Omental fat pad (tissue), 3 donors: ENCODE measurements at regions not wholly inside any gene's neighbourhood (a gene's known extent, or its start where the extent isn't known, plus 50 kb on each side); places are given as distances from the start of the nearest gene placed in this dataset.
A peak's percentile ranks its signal among the peaks of the same experiment; 100 is the strongest.

Experiments used
- ATAC-seq: fragments of 150-250 bp; one replicate; pipeline ENCODE4 v1.9.1; 2016; ENCODE audit warnings: mild to moderate bottlenecking, moderate library complexity; ENCODE audit not compliant: low FRiP score
- DNase-seq: peaks from one replicate; pipeline ENCODE4 v3.0.0-alpha.2; 2019; ENCODE audit warnings: low spot score
- TF ChIP-seq, protein P1 (sequence below), 3 donors: fragments of 450-650 bp; IDR thresholded peaks; one replicate each; pipeline ENCODE4 v1.5.1; 2016 to 2017; ENCODE audit warnings: antibody characterized with exemption in 3 of 3, mild to moderate bottlenecking in 3 of 3, moderate library complexity in 2 of 3

DNA sequence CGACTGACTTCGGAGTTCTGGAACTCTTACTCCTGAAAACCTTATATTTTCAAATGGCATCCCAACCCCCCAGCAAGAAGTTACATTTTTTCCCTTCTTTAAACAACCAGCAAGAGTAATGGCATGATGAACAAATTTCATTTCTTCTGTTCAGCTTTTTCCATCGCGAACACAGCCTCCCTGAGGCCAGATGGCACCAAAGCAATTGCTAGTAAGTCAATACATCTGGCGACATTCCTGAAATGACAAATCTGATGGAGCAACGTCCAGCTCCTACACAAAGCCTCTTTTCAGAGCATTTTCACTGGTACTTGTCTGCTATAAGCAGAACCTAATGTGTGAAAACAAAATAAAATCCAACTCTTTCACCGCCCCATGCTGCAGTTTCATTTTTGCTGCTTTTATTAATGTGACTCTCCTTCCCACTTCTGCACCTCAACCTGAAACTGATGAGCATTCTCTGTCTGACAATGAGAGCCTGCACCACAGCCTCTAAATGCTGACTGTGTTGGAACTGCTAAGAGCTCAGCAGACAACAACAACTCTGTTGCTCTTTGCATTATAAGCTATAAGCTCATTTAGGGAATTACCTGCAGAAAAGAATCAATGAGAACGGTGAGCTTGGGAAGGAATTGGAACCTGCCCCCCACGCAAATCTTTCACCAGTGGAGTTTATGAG, 229.8 kb downstream of the FGFR2 start:
- TF ChIP-seq, protein P1, sequence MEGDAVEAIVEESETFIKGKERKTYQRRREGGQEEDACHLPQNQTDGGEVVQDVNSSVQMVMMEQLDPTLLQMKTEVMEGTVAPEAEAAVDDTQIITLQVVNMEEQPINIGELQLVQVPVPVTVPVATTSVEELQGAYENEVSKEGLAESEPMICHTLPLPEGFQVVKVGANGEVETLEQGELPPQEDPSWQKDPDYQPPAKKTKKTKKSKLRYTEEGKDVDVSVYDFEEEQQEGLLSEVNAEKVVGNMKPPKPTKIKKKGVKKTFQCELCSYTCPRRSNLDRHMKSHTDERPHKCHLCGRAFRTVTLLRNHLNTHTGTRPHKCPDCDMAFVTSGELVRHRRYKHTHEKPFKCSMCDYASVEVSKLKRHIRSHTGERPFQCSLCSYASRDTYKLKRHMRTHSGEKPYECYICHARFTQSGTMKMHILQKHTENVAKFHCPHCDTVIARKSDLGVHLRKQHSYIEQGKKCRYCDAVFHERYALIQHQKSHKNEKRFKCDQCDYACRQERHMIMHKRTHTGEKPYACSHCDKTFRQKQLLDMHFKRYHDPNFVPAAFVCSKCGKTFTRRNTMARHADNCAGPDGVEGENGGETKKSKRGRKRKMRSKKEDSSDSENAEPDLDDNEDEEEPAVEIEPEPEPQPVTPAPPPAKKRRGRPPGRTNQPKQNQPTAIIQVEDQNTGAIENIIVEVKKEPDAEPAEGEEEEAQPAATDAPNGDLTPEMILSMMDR (IDR thresholded peaks at IDR 0.05): no peak
- no peak for ATAC-seq
- no peak for DNase-seq

- TF ChIP-seq, protein P1 (IDR thresholded peaks at IDR 0.05): no peak
- DNase-seq: no peak
- ATAC-seq: no peak
Measured at GRCh38 chr10:121369616-121370015, 228.6 kb downstream of the FGFR2 start.

GRCh38 chr10:121371836-121372235, 226.4 kb downstream of the FGFR2 start:
- DNase-seq (no peak), ATAC-seq (no peak)
- TF ChIP-seq, protein P1 (IDR thresholded peaks at IDR 0.05): no peak

DNA sequence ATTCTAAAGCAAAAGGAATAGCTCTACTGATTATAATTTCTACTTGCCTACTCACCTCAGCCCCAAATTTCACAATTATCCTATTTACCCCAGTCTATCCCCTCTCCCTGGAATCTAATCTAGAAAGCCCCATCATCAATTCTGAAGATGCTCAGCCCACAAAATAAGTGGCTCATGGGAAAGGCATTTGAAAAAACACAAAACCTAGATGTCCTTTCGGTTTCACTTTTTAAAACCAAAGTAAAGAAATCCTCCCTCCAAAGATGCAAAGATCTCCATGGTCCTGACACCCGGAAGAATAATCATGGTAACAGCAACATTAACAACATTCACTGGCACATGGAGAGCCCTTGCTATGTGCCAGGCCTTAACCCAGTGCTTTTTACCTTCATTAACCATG, 224.8 kb downstream of the FGFR2 start:
- TF ChIP-seq, protein P1 (IDR thresholded peaks at IDR 0.05): no peak
- peak; percentile 37 for ATAC-seq
- no peak for DNase-seq

GRCh38 chr10:121374121-121374520, 224.1 kb downstream of the FGFR2 start:
- DNase-seq (no peak), ATAC-seq (no peak)
- TF ChIP-seq, protein P1 (IDR thresholded peaks at IDR 0.05): no peak

DNA sequence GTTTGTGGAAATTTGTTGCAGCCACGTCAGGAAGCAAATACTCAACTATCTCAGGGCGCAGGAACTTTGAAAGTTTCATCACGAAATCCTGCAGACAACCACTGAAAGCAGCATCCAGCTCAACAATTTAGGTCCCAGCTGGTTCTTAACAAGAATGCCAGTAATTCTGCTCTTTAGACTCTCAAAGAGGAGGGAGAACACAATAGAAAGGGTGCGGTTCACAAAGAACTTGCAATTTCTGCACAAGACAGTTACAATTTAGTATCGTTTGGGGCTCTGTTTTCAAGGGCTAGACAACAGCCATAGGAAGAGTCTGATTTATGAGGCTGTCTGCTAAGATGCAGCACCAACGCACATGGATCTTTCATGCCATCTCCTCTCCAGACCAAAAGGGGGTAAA, 223.1 kb downstream of the FGFR2 start:
- DNase-seq (no peak), ATAC-seq (no peak)
- TF ChIP-seq, protein P1 (IDR thresholded peaks at IDR 0.05): no peak

DNA sequence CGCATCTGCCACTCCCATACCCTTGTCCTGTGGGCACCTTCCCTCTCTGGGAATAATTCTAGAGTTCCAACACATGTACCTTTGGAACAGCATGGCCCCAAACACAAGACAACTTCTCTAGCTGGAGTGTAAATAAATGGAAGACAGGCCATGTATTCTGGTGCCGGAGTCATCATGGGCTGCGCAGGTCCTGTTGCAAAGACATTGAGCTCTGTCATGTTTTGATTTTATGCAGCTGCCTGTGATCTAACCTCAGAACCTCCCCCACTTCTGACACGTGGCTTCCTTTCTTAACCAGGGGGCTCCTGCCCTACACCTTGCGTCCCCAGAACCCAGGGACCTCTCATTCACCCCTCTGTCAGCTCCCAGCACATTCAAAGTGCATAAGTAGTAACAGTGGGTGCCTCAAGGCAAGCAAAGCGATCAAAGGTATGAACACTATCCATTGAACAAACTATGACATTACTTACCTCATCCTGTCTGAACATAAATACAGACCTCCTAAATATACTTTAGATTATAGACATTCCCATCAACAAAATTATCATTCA, 219.9 kb downstream of the FGFR2 start:
- ATAC-seq (no peak), DNase-seq (no peak)
- TF ChIP-seq, protein P1 (IDR thresholded peaks at IDR 0.05): no peak
